Karpas-422 (cell line): ENCODE measurements at regions not wholly inside any gene's neighbourhood (a gene's known extent, or its start where the extent isn't known, plus 50 kb on each side); places are given as distances from the start of the nearest gene placed in this dataset.

Experiments used
- DNase-seq: peaks from one replicate; pipeline ENCODE4 v3.0.0-alpha.2; 2015
- H2AFZ ChIP-seq: fragments of 200-600 bp; sonication (generic); 2 replicates; pipeline ENCODE4 v1.6.1; 2014; ENCODE audit warnings: antibody characterized with exemption, low read length, mixed read lengths
- H3K27ac ChIP-seq: fragments of 200-600 bp; sonication (generic); 2 replicates; pipeline ENCODE4 v1.5.1; 2014; ENCODE audit warnings: mild to moderate bottlenecking, low read length, moderate library complexity
- H3K27me3 ChIP-seq: fragments of 200-600 bp; sonication (generic); 2 replicates; pipeline ENCODE4 v1.6.1; 2014; ENCODE audit warnings: low read length, mixed read lengths
- H3K36me3 ChIP-seq: fragments of 200-600 bp; sonication (generic); 2 replicates; pipeline ENCODE4 v1.6.1; 2014; ENCODE audit warnings: low read length, mixed read lengths; ENCODE audit not compliant: insufficient read depth
- H3K4me1 ChIP-seq: fragments of 200-600 bp; sonication (generic); 2 replicates; pipeline ENCODE4 v1.6.1; 2014; ENCODE audit warnings: mild to moderate bottlenecking, low read length, mixed read lengths
- H3K4me2 ChIP-seq: fragments of 200-600 bp; sonication (generic); 2 replicates; pipeline ENCODE4 v1.6.1; 2014; ENCODE audit warnings: low read length, low read depth, mild to moderate bottlenecking; ENCODE audit not compliant: poor library complexity, severe bottlenecking
- H3K4me3 ChIP-seq: fragments of 200-600 bp; sonication (generic); 2 replicates; pipeline ENCODE4 v1.5.1; 2014; ENCODE audit warnings: mild to moderate bottlenecking, antibody characterized with exemption, low read length, mixed read lengths
- H3K79me2 ChIP-seq: fragments of 200-600 bp; sonication (generic); 2 replicates; pipeline ENCODE4 v1.6.1; 2014; ENCODE audit warnings: mild to moderate bottlenecking, low read length, mixed read lengths
- H3K9ac ChIP-seq: fragments of 200-600 bp; sonication (generic); 2 replicates; pipeline ENCODE4 v1.6.0; 2014; ENCODE audit warnings: low read length
- H3K9me2 ChIP-seq: fragments of 200-600 bp; sonication (generic), shearing (Covaris generic); replicated peaks from 2 replicates; pipeline ENCODE4 v1.6.0; 2014; ENCODE audit warnings: mild to moderate bottlenecking, low read length, moderate library complexity; ENCODE audit not compliant: insufficient read depth
- H3K9me3 ChIP-seq: fragments of 300-700, 200-600 bp; sonication (generic); 2 replicates; pipeline ENCODE4 v1.6.1; 2014; ENCODE audit warnings: low read length, mixed read lengths
- H4K20me1 ChIP-seq: fragments of 200-600 bp; sonication (generic); 2 replicates; pipeline ENCODE4 v1.6.1; 2014; ENCODE audit warnings: mild to moderate bottlenecking, antibody characterized with exemption, low read length, low read depth; ENCODE audit not compliant: insufficient read depth

DNA sequence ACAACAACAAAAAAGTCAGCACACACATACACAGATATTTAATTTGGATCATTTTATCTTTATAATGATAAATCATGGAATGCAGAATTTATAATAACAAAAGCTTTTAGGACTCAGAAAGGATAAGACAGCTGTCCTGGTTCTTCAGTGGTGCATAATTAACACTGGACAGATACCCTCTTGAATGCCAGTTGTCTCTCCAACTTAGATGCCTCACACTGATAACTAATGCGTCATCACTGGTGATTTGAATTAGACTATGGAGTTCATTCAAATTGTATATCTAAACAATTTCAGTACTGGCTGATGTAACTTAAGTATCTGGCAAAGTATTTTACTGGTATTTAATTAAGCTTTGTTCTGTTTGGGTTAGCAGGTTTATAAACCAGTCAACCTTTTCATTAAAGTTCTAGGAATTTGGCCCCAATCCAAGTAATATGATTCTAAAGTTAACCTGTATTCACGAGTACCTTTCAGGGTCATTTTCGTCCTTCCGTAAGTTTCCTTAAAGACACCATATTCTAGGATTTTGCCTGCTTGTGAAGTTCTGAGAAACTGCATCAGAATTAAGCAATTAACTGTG is 1199.5 kb upstream of the TMPRSS15 start:
- no peaks in the 10 kb centered on the region for H3K27me3 ChIP-seq
- no peaks in the 10 kb centered on the region for H3K36me3 ChIP-seq
- DNase-seq = no peak
- H4K20me1 ChIP-seq = no peaks in the 10 kb centered on the region
- peaks cover 41% of the 10 kb centered on the region for H3K9me3 ChIP-seq
- no peak overlapping the region for H2AFZ ChIP-seq
- H3K4me1 ChIP-seq = no peaks in the 10 kb centered on the region
- H3K79me2 ChIP-seq = no peaks in the 10 kb centered on the region
- no peak overlapping the region for H3K27ac ChIP-seq
- H3K4me2 ChIP-seq = no peak overlapping the region
- no peak overlapping the region for H3K9ac ChIP-seq
- no peak overlapping the region for H3K4me3 ChIP-seq
- H3K9me2 ChIP-seq = no peaks in the 10 kb centered on the region

DNA sequence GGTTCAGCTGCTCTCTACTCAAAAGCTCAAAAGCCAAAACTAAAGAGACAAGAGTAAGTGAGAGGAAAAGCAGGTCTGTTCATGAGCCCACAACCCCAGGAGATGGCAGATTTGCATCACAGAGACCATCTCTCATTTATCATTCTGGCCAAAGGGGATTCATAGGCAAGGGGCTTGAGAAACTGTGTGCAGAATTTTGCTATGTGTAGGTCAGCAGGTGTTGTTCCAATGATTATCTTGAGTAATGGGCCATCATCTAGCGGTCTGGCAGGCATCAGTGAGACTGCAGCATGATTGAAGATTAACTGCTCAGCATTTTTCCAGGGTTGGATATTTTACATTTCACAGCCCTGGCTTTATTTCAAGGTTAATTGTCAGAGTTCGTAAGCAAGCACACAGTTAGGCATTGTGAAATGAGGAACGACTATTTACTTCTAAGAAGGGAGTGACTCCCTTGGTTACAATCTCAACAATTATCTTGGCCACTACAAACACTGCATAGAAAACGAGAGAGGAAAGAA is 1204.6 kb upstream of the TMPRSS15 start:
- Histone ChIP-seq H3K4me2 (no peak overlapping the region), H3K4me3 (no peak overlapping the region), H2AFZ (no peak overlapping the region), H3K27ac (no peak overlapping the region), H3K4me1 (no peaks in the 10 kb centered on the region), H3K9ac (no peak overlapping the region), H4K20me1 (no peaks in the 10 kb centered on the region), H3K9me2 (no peaks in the 10 kb centered on the region), H3K27me3 (no peaks in the 10 kb centered on the region), H3K79me2 (no peaks in the 10 kb centered on the region), H3K36me3 (no peaks in the 10 kb centered on the region), H3K9me3 (peaks cover 43% of the 10 kb centered on the region)
- no peak for DNase-seq

DNA sequence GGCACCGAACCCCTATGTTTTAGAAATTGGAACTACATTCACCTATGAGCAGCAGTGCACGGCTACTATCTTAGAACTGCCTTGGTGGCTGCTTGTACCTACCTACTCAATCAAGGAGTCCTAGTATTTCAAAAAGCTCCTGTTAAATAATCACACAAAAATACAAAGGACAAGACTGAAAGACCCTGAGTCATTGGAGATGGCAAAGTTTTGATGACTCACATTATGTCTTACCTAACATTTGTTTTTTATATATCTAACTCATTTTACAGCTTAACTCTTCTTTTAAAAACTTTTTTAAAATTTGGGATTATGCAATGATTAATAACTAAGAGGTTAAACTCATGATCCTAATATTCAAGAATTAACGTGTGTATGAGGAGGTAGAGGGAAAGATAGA is 1206.0 kb upstream of the TMPRSS15 start:
- no peak overlapping the region for H3K4me2 ChIP-seq
- no peak overlapping the region for H3K4me3 ChIP-seq
- H3K9me2 ChIP-seq = no peaks in the 10 kb centered on the region
- H2AFZ ChIP-seq = no peak overlapping the region
- no peaks in the 10 kb centered on the region for H3K79me2 ChIP-seq
- H3K4me1 ChIP-seq = no peaks in the 10 kb centered on the region
- no peaks in the 10 kb centered on the region for H3K27me3 ChIP-seq
- H3K9ac ChIP-seq = no peak overlapping the region
- no peaks in the 10 kb centered on the region for H3K36me3 ChIP-seq
- H3K27ac ChIP-seq = no peak overlapping the region
- no peaks in the 10 kb centered on the region for H4K20me1 ChIP-seq
- DNase-seq = no peak
- H3K9me3 ChIP-seq = peaks cover 48% of the 10 kb centered on the region

DNA sequence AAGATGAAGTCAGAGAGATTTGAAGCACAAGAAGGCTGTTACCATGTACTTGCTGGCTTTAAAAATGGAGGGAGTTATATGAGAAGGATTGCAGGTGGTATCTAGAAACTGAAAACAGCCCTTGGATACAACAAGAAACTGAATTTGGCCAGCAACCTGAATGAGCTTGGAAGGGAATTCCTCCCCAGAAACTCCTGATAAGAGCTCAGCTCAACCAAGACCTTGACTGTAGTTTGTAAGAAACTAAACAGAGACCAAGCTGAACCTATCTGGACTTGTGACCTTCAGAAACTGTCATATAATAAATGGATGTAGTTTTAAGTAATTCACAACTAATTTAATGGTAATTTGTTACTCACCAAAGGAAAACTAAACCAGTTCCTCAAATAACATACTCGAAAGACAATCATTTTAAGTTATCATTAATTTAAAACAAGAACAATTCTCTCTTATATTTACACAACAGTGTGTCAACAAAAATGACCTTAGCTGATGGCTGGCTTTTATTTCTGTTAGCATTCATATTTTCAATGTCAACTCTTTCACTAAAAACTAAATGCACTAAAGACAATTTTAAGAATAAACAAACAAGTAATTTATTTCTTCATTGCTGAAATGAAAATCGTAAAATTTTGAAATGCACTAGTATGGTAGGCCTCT is 1218.4 kb upstream of the TMPRSS15 start:
- H3K4me2 ChIP-seq = no peak overlapping the region
- H3K4me3 ChIP-seq = no peak overlapping the region
- DNase-seq = no peak
- no peaks in the 10 kb centered on the region for H3K4me1 ChIP-seq
- no peaks in the 10 kb centered on the region for H3K36me3 ChIP-seq
- peaks cover 42% of the 10 kb centered on the region for H3K9me3 ChIP-seq
- no peaks in the 10 kb centered on the region for H4K20me1 ChIP-seq
- no peaks in the 10 kb centered on the region for H3K9me2 ChIP-seq
- no peaks in the 10 kb centered on the region for H3K27me3 ChIP-seq
- no peak overlapping the region for H2AFZ ChIP-seq
- H3K9ac ChIP-seq = no peak overlapping the region
- no peak overlapping the region for H3K27ac ChIP-seq
- no peaks in the 10 kb centered on the region for H3K79me2 ChIP-seq

DNA sequence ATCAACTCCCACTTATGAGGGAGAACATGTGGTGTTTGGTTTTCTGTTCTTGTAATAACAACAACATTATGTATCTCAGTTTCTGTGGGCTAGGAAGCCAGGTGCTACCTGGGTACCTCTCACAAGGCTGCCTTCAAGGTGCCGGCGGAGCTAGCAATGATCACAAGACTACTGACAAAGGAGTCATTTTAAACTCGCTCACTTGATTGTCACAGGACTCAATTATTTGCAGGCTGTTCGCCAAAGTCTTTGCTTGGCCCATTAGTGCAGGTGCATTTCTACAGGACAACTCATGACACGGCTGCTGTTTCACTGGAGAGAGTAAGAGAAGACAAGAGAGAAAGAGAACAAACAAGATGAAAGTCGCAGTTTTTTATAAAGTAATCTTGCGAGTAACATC is 1237.4 kb upstream of the TMPRSS15 start:
- H3K9ac ChIP-seq = no peak overlapping the region
- no peak overlapping the region for H3K27ac ChIP-seq
- H4K20me1 ChIP-seq = no peaks in the 10 kb centered on the region
- no peaks in the 10 kb centered on the region for H3K79me2 ChIP-seq
- H3K27me3 ChIP-seq = no peaks in the 10 kb centered on the region
- no peak overlapping the region for H3K4me2 ChIP-seq
- H2AFZ ChIP-seq = no peak overlapping the region
- no peaks in the 10 kb centered on the region for H3K9me2 ChIP-seq
- DNase-seq = no peak
- H3K36me3 ChIP-seq = no peaks in the 10 kb centered on the region
- no peak overlapping the region for H3K4me3 ChIP-seq
- no peaks in the 10 kb centered on the region for H3K4me1 ChIP-seq
- H3K9me3 ChIP-seq = peaks cover 23% of the 10 kb centered on the region

DNA sequence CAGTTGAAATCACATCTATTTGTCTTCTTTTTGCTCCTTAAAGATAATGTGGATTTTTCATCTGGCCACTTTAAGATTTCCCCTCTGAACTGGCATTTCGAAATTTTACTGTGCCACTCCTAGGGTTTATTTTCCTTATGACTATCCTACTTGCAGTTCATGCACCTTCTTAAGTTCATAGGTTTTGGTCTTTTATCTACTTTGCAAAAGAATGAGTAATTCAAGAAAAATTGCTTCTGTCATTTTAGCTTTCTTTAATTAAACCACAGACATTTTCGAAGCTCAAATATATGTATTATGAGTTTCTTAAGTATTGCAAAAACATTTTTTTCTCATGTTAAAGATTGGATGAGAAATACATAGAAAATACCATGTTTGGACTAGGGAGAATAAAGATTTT is 1244.8 kb upstream of the TMPRSS15 start:
- DNase-seq = no peak
- no peak overlapping the region for H2AFZ ChIP-seq
- H3K4me1 ChIP-seq = no peaks in the 10 kb centered on the region
- no peaks in the 10 kb centered on the region for H3K79me2 ChIP-seq
- H3K9ac ChIP-seq = no peak overlapping the region
- H3K9me3 ChIP-seq = peaks cover 13% of the 10 kb centered on the region; the same call in 1 of the 2 replicates
- no peak overlapping the region for H3K4me3 ChIP-seq
- no peaks in the 10 kb centered on the region for H4K20me1 ChIP-seq
- no peaks in the 10 kb centered on the region for H3K27me3 ChIP-seq
- no peak overlapping the region for H3K4me2 ChIP-seq
- H3K27ac ChIP-seq = no peak overlapping the region
- H3K9me2 ChIP-seq = no peaks in the 10 kb centered on the region
- H3K36me3 ChIP-seq = no peaks in the 10 kb centered on the region

DNA sequence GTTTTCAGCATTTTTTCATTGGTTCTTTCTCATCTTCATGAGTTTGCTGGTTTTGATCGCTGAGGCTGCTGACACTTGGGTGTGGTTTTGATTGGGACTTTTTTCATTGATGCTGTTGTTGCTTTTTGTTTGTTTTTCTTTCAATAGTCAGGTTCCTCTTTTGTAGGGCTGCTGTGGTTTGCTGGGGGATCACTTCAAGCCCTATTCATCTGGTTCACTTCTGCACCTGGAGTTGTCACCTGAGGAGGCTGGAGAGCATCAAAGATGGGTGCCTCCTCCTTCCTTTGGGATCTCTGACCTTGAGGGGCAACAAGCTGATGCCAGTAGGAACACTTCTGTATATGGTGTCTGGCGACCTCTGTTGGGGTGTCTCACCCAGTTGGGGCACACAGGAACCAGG is 1279.9 kb upstream of the TMPRSS15 start:
- Histone ChIP-seq H4K20me1 (no peaks in the 10 kb centered on the region), H3K79me2 (no peaks in the 10 kb centered on the region), H3K9me3 (peaks cover 43% of the 10 kb centered on the region), H3K4me3 (no peak overlapping the region), H3K36me3 (no peaks in the 10 kb centered on the region), H3K9ac (no peak overlapping the region), H3K4me1 (no peaks in the 10 kb centered on the region), H2AFZ (no peak overlapping the region), H3K27ac (no peak overlapping the region), H3K9me2 (no peaks in the 10 kb centered on the region), H3K27me3 (no peaks in the 10 kb centered on the region), H3K4me2 (no peak overlapping the region)
- DNase-seq = no peak

DNA sequence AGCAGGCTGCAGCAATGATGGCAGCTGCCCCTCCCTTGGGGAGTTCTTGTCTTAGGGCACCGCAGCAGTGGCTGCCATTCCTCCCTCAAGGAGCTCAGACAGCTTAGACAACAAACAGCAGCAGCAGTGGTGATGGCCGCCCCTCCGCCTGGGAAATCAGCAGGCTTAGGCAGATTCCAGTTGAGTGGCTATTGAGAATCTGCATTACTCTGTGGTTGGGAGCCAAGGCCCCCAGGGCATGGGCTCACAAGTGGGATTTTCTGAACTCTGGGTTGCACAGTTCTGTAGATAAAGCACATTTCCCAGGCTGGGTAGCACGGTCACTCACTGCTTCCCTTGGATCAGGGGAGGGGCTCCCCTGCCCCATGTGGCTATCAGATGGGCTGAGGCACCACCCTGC is 1280.7 kb upstream of the TMPRSS15 start:
- H4K20me1 ChIP-seq = no peaks in the 10 kb centered on the region
- H3K9me2 ChIP-seq = no peaks in the 10 kb centered on the region
- DNase-seq = no peak
- H3K79me2 ChIP-seq = no peaks in the 10 kb centered on the region
- H3K36me3 ChIP-seq = no peaks in the 10 kb centered on the region
- no peak overlapping the region for H3K4me2 ChIP-seq
- no peaks in the 10 kb centered on the region for H3K4me1 ChIP-seq
- no peak overlapping the region for H3K27ac ChIP-seq
- H3K4me3 ChIP-seq = no peak overlapping the region
- H2AFZ ChIP-seq = no peak overlapping the region
- H3K9ac ChIP-seq = no peak overlapping the region
- no peaks in the 10 kb centered on the region for H3K27me3 ChIP-seq
- H3K9me3 ChIP-seq = peaks cover 40% of the 10 kb centered on the region
